ENCODE measurements at regions not wholly inside any gene's neighbourhood (a gene's known extent, or its start where the extent isn't known, plus 50 kb on each side); places are given as distances from the start of the nearest gene placed in this dataset.
"Not testable (repeated sequence)": the region's sequence is repeated elsewhere in the genome, so short reads cannot be mapped to it uniquely, and the experiment has no call there.

DNA sequence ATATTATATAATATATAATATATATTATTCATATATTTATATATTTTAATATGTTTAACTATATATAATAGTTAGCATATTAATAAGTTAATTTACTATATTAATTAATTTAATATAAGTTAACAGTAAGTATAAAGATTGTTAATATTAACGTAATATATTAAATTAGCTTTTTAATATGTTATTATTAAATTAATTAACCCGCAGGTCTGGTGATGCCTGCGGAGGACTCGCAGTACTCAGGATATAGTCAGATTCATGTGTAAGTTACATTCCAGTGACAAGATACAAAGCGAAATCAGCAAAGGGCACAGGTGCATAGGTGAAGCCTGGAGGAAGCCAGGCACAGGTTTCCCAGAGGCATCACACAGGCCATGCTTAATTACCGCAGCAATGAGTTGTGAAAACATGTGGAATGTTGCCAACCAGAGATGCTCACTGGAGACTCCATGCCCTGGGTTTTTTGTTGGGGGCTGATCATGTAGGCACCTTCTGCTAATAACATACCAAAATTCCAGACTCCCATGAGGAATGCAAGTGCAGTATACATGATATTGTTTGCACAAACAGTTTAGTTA is 130.4 kb upstream of the MPHOSPH6 start:
- DNase-seq (ENCODE audit: low spot score) = no peak

DNA sequence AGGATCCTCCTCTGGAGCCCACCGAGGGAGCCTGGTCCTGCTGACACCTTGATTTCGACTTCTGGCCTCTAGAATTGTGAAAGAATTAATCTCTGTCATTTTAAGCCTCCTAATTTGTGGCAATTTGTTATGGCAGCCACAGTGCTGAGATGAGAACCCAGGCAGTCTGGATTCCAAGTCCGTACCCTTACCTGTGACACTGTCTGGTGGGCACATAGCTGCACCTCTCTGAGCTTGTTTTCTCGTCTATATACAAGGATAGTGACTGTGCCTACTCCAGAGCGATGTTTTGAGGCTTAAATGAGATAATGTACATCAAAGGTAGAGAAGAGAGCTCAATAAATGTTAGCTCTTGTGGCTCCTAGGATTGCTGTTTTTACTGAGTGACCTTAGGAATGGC is 128.4 kb upstream of the MPHOSPH6 start:
- DNase-seq (ENCODE audit: low spot score) = no peak

DNA sequence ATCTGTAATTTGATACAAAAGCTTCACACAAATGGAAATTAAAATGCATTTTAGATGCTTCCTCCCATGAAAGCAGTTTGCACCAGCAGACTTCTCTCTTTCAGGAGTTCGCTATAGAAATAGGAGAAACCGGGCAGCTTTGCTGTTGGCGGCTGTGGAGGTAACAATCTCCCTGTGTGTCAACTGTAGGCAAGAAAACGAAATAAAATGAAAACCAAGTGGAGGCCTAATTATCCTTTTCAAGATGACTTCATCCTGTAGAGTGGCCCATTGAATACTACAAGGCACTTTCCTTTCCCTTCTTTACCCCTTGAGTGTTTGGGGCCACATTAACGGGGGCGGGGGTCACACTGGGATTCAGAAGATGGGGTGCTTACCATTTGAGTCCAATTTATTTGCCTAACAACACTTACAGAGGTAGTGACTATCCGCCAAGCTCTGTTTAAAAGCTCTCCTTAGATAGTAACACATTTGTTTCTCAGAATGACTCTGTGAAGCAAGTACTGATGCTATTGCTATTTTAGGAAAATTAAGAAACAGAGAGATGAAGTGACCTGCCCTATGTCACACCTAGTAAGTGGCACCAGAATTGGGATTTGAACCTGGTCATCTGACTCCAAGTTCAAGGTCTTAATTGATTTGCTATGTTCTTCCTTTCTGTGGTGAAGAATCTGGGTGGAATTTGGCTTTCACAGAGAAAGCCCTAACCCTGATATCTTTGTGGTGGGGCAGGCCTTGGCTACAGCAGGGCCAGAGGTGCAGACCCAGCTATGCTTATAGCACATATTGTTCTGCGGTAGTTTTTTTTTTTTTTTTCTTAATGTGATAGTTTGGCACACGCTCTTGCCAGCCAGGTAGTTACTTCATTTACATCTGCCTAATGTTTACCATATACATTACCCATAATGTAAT is 125.5 kb upstream of the MPHOSPH6 start:
- no peak for DNase-seq (ENCODE audit: low spot score)

DNA sequence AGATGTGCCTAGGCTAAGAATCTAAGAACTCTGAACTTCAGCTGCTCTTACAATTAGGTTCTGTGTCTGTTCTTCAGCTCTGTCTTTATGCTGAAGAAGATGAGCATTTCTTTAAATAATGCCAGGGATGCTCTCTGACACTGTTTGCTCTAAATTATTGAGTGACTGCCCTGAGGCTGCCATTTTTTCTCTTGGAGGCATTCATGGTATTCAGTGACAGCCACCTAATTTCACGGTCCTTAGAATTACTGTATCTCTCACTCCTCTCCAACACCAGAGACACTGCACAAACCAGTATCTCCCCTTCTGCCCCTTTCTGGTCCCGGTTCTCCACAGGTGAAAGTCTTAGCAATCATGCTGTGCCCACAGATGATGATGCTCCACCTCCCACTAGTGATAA is 123.6 kb upstream of the MPHOSPH6 start:
- DNase-seq (ENCODE audit: low spot score) = no peak

DNA sequence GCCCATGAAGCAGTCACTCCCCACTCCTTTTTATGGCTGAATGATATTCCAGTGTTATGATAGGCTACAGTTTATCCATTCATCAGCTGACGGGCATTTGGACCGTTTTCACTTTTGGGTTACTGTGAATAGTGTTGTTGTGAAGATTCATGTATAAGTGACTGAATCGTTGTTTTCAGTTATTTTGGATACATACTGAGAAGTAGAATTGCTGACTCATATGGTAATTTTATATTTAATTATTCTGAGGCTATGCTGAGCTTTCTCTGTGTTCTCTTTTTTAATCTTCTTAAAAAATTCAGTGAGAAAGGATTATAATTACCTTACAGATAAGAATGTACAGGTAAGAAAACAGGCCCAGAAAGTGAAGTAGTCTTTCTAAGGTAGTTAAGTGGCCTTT is 117.9 kb upstream of the MPHOSPH6 start:
- no peak for DNase-seq (ENCODE audit: low spot score)

DNA sequence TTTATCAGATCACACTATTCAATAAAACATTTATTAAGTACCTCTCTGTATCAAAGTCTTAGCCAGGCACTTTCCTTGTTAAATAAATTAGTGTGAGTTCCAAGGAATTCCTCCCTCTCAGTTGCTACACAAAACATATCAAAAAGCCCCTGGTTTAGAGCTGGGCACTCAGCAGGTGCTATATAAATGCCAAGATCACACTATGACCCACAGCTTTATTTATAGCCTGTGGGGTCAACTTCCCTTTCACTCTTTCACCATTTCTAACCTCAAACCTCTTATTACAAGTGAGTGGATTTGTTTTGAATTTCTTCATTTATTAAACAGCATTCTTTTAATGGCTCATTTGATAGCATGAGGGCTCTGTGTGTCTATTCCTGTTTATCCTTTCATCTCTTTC is 112.6 kb upstream of the MPHOSPH6 start:
- DNase-seq (ENCODE audit: low spot score) = no peak

DNA sequence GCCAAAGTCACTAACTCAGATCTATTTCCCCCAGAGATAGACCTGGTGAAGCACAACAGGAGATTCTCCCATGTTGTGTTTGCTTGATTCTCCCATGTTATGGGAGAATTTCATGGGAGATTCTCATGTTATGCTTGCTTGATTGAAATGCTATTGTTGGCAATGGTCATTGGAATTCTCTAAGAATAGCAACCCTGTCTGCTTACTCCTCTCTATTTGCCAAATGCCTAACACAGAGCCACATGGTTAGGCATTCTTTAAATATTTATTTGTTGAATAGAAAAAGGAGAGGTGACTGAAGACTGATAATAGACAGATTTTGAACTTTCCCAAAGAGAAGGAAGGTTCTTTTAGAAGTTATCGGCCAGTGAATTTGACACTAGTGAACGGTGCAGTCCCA is 111.5 kb upstream of the MPHOSPH6 start:
- no peak for DNase-seq (ENCODE audit: low spot score)

DNA sequence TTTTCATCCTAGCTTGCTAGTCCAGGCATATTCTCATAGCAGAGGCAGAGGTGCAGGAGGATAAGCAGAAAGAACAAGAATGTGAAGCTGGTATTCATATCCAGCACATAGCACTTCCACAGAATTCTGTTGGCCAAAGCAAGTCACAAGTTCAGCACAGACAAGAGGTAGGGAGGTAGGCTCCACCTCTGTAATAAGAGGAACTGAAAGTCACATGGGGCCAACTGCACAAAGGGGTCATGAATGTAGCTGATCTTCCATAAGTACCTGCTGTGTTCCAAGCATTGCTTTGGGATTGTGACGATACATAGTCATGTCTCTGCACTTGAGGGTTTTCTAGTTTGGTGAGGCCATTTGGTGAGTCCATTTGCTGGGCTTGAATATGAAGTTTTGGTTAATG is 110.8 kb upstream of the MPHOSPH6 start:
- no peak for DNase-seq (ENCODE audit: low spot score)

DNA sequence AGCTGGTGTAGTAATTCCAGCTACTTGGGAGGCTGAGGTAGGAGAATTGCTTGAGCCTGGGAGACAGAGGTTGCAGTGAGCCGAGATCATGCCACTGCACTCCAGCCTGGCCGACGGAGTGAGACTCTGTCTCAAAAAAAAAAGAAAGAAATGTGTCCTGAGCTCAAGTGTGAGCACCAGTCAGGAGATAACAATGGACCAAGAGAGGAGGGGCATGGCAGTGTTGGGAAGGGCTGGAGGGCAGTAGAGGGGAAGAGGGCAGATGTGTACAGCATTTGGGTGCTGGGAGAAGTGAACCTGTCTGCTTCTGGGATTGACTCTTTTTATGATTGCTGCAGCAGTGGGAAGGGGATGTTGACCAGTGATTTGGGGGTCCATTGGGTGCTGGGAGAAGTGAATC is 105.3 kb upstream of the MPHOSPH6 start:
- not testable (repeated sequence) for DNase-seq (ENCODE audit: low spot score)

DNA sequence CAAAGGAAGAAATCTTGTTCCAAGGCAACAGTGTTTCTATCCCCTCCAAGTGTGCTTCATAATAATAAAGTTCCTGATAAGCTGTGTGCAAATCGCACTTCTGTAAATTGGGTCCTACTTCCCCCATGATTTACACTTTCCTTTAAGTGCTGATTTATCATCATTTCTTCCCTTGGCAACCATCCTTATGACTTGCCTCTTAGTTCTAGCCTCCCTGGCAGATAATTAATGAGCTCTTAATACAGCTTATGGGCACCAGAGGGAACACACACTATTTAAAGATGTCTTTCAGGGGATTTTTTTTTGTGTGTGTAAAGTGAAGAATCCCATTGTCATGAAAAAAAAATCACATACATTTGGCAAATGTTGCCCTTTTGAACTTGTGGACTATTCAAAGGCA is 101.6 kb upstream of the MPHOSPH6 start:
- DNase-seq (ENCODE audit: low spot score) = no peak

DNA sequence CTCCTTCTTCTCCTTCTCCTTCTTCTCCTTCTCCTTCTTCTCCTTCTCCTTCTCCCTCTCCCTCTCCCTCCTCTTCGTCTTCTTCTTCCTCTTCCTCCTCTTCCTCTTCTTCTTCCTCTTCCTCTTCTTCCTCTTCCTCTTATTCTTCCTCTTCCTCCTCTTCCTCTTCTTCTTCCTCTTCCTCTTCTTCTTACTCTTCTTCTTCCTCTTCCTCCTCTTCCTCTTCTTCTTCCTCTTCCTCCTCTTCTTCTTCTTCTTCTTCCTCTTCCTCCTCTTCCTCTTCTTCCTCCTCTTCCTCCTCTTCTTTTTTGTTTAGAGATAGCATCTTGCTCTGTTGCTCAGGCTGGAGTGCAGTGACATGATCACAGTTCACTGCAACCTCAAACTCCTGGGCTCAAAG is 97.7 kb upstream of the MPHOSPH6 start:
- DNase-seq (ENCODE audit: low spot score) = not testable (repeated sequence)

DNA sequence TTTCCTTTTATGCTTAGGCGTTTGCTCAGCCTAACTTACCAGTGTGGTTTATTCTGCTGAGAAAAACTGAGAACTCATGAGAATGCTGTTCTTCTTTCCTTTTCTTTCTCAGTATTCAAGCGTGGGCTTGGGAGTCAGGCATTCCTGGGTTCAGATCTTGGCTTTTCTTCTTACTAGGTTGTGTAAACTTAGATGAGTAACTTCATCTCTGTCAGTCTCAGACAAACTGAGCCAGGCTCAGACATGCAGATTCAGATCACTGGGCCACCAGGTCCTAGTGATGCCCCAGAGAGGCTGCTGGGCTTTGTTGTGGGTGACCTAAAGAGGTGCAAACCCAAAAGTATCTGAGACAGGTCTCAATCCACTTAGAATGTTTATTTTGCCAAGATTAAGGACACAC is 95.8 kb upstream of the MPHOSPH6 start:
- DNase-seq (ENCODE audit: low spot score) = no peak

DNA sequence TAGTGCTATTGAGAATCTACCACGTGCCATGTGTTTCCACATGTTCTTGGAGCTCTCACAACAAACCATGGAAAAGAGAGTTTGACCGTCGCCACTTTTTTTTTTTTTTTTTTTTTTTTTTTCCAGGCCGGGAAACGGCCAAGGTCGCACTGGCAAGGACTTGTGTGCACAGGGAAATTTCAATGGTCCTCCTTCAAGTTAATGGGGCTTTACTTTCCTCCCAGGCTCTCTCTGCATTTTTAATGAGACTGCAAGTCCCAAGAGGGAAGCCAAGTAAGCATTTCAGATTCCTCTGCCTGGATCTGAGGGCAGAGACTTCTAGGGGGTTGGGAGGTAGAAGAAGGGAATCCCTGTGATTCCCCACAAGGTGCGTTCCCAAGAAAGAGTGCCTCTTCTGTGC is 94.7 kb upstream of the MPHOSPH6 start:
- no peak for DNase-seq (ENCODE audit: low spot score)

DNA sequence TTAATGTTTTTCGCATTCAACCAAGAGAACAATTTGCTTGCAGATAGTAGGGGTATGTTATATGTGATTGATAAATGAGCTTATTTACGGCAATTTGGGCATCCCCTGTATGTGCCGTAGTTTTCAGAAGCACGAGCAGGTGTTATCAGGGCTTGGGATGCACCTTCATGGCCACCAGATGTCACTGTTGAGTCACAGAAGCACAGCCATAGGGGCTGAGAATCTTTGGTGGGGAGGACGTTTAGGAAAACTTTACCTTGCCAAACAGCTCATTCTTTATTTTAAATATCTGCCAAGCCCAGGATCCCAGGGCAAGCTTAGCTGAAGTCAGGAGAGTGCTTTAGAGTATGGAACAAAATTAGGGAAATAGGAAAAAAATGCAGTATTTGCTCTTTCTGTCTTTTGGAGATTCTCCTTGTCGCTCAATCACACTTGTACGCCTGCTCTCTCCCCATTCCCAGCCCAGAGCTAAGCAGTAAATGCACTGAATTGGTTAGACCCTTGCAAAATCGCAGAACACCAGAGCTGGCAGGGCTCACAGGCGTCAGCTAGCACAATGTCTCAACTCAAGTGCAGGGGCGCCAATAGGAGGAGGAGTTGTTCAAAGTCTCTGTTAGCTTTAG is 93.6 kb upstream of the MPHOSPH6 start:
- peak; percentile 71 for DNase-seq (ENCODE audit: low spot score)

DNA sequence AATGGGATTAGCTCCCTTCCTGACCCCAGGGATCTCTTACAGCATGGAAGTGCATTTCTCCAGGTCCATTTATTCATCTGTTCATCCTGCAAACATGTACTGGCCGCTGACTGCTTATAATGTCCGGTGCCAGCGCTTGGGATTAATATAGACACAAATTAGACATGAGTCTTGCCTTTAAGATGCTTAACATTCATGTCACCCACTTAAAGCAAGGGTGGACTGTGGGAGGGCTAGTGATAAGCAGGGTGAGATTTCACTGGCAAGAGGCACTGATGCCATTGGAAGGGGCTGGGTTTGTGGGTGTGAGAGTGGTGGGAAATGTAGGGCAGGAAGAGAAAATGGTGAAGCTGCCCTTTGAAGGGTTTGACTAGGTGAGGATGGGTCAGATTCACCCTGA is 92.2 kb upstream of the MPHOSPH6 start:
- no peak for DNase-seq (ENCODE audit: low spot score)

DNA sequence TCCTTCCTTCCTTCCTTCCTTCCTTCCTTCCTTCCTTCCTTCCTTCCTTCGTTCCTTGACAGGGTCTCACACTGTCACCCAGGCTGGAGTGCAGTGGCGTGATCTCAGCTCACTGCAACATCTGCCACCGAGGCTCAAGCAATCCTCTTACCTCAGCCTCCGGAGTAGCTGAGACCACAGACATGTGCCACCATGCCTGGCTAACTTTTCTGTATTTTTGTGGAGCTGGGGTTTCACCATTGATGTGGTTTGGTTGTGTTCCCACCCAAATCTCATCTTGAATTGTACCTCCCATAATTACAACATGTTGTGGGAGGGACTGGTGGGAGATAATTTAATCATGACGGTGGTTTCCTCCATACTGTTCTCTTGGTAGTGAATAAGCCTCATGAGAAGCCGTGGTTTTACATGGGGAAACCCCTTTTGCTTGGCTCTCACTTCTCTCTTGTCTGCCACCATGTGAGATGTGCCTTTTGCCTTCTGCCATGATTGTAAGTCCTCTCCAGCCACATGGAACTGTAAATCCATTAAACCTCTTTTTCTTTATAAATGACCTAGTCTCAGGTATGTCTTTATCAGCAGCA is 90.3 kb upstream of the MPHOSPH6 start:
- no peak for DNase-seq (ENCODE audit: low spot score)

DNA sequence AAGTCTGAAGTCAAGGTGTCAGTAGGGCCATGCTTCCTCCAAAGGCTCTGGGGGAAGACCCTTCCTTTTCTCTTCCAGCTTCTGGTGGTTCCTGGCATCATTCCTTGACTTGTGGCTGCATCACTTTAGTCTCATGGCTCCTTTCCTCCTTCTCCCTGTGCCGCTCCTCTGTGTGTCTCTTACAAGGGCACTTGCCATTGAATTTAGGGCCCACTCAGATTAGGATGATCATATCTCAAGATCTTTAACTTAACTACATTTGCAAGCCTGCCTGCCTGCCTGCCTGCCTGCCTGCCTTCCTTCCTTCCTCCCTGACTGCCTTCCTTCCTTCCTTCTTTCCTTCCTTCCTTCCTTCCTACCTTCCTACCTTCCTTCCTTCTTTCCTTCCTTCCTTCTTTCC is 89.7 kb upstream of the MPHOSPH6 start:
- no peak for DNase-seq (ENCODE audit: low spot score)

DNA sequence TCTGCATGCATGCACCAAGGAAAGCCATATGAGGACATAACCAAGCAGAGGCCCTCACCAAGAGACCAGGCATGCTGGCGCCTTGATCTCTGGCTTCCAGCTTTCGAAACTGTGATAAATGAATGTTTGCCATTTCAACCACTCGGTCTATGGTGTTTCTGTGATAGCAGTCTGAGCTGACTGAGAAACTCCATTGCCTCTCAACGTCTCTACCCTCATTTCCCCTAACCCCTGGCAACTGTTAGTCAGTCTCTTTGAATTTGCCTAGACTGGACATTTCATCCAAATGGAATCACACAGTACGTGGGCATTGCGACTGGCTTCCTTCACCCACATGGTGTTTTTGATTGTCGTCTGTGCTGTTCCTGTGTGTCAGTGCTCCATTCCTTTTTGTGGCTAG is 88.0 kb upstream of the MPHOSPH6 start:
- no peak for DNase-seq (ENCODE audit: low spot score)

DNA sequence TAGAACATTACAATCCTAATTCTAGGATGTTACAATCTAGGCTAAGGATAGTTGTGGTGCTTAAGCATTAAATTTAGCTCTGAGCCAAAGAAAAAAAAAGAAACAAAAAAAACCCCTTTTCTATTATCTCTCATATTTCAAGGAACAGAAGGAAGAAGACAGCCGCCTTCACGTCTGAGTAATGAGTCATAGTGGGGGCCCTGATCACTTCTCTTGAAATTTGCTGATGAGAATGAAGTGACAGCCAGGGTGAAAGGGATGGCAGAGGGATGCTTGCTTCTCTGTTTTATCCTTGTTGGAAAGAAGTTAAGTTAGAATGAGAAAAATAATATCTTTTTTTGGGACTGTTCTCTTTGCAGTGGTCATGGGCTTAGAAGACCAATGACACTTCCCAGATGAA is 82.6 kb upstream of the MPHOSPH6 start:
- DNase-seq (ENCODE audit: low spot score) = no peak

DNA sequence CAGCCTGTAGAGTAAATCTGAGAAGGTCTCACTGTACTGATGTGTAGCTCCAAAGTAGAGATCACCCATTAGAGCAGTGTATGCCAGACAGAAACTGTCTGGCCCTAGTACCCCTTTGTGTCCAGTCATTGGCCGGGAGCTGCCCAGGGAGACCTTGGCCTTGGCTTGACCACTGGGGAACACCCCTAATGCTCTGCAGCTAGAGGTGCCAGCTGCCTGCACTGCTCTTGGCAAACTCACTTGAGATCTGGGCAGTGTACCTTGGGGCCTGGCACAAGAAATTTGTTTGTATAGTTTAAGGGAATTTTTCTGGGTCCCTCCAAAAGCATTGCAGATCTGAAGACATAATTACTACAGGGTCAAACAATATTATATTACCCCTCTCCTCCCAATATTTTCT is 78.7 kb upstream of the MPHOSPH6 start:
- DNase-seq (ENCODE audit: low spot score) = no peak

DNA sequence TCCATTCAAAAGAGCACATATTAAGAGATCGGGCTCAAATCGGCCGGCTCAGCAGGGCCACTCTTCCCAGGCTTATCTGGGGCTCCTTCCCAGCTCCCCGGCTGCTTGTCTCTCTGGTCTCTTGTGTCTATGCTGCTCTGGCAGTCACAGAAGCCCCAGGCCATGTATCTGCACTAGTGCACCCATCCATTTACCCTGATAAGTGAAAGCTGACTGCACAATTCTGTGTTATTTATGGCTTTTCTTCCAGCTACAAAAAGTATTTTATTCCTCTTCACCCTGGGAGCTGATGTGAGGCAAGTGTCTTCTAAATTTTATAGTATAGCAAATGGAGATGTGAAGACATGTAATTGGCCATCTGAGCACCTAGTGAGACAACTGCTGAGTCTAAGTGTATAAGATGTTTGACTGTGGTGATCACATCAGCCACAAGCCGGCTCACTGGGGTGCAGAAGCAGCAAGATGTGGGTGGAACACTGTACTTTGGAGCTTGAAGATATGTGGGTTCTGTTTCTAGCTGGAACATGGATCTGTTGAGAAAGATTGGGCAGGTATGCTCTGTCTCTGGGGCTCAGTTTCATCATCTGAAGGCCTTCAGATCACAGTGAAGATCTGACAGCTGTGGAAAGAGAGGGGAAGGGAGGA is 78.1 kb upstream of the MPHOSPH6 start:
- no peak for DNase-seq (ENCODE audit: low spot score)

DNA sequence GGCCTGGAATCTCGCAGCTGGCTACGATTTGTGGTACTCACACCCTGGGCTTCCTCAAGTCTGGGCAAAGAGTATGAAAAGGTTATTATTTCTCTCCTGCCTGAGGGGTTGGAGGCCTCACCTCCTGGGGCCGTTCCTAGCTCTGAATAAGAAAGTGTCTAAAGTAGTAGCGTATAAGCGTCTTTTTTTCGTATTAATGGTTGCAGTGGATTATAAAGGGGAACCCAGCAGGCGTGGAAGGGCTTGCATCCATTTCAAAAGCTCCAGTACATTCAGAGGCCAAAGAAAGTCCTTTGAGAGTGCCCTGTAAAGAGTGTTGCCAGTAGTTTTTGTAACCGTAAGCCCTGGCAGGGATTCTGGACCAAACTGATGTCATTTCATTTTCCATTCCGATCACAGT is 72.2 kb upstream of the MPHOSPH6 start:
- no peak for DNase-seq (ENCODE audit: low spot score)
